Effector memory CD8-positive, alpha-beta T cell (primary cell): ENCODE measurements at regions not wholly inside any gene's neighbourhood (a gene's known extent, or its start where the extent isn't known, plus 50 kb on each side); places are given as distances from the start of the nearest gene placed in this dataset.

ENCODE experiments used
- ATAC-seq: fragments of 150-1000 bp; cut with Tn5 transposase; replicated peaks from 2 replicates; pipeline ENCODE4 v1.10.0; 2021; ENCODE audit warnings: mild to moderate bottlenecking, moderate library complexity
- DNase-seq, 3 experiments: peaks; one replicate each; pipeline ENCODE4 v3.0.0; 2021
- H3K27ac Mint-ChIP-seq, 2 donors: one replicate each; pipeline ENCODE4 v1.8.0; 2022; ENCODE audit warnings: mild to moderate bottlenecking in 2 of 2, mixed read lengths in 2 of 2, moderate library complexity in 2 of 2
- H3K27me3 Mint-ChIP-seq, 2 donors: one replicate each; pipeline ENCODE4 v1.8.0; 2022; ENCODE audit warnings: mixed read lengths in 2 of 2
- H3K36me3 Mint-ChIP-seq: one replicate; pipeline ENCODE4 v1.8.0; 2022; ENCODE audit warnings: mild to moderate bottlenecking, moderate library complexity, mixed read lengths; ENCODE audit not compliant: insufficient read depth
- H3K4me1 Mint-ChIP-seq, 2 donors: one replicate each; pipeline ENCODE4 v1.8.0; 2022; ENCODE audit warnings: low read depth in 2 of 2, mixed read lengths in 2 of 2
- H3K4me3 Mint-ChIP-seq, 2 donors: one replicate each; pipeline ENCODE4 v1.8.0; 2022; ENCODE audit warnings: mild to moderate bottlenecking in 2 of 2, mixed read lengths in 2 of 2, moderate library complexity in 2 of 2
- H3K9me3 Mint-ChIP-seq, 2 donors: one replicate each; pipeline ENCODE4 v1.8.0; 2022; ENCODE audit warnings: mixed read lengths in 2 of 2

DNA sequence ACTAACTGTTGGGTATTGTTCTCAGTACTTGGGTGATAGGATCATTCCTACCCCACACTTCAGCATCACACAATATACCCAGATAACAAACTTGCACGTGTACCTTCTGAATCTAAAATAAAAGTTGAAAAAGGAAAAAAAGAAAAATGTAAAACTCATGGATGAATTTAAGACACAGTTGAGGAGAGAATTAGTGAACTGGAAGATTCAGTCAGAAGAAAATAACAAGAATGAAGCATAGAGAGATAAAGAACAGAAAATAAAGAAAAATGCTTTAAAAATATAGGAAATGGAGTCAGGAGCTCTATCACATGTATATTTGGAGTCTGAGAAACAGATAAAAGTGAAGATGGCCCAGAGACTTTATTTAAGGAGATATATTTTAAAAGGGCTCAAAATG is 90.4 kb upstream of the SALL3 start:
- Mint-ChIP-seq H3K4me1 (no peaks in the 10 kb centered on the region), H3K9me3 (peaks cover 17 to 57% of the 10 kb centered on the region in 2 donors), H3K4me3 (no peak overlapping the region), H3K27me3 (peaks cover 13 to 17% of the 10 kb centered on the region in 2 donors), H3K27ac (no peak overlapping the region), H3K36me3 (no peaks in the 10 kb centered on the region)
- ATAC-seq (no peak), DNase-seq (no peak)

DNA sequence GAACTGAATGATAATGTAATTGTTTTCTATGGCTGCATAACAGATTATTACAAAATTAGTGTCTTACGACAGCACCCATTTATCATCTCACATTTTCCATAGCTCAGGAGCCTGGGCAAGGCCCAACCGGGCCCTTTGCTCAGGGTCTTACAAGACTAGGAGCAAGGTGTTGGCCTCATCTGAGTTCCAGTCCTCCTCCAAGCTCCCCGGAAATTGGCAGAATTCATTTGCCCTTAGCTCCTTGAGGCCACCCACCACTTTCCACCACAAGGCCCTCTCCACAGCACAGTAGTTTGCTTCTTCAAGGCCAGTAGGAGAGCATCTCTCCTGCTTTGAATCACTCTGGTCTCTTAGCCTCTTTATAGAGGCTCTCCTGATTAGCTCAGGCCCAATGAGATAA is 89.2 kb upstream of the SALL3 start:
- Mint-ChIP-seq H3K4me3 (no peak overlapping the region), H3K9me3 (peaks cover 14 to 46% of the 10 kb centered on the region in 2 donors), H3K36me3 (no peaks in the 10 kb centered on the region), H3K27ac (no peak overlapping the region), H3K4me1 (no peaks in the 10 kb centered on the region), H3K27me3 (peaks cover 13 to 17% of the 10 kb centered on the region in 2 donors)
- ATAC-seq (no peak), DNase-seq (no peak)

- Mint-ChIP-seq H3K27ac (no peak overlapping the region), H3K27me3 (peaks cover 13 to 17% of the 10 kb centered on the region in 2 donors), H3K4me1 (no peaks in the 10 kb centered on the region), H3K36me3 (no peaks in the 10 kb centered on the region), H3K4me3 (no peak overlapping the region), H3K9me3 (peaks cover 14 to 38% of the 10 kb centered on the region in 2 donors)
- DNase-seq (no peak), ATAC-seq (no peak)
Measured at GRCh38 chr18:78891185-78891762, 88.3 kb upstream of the SALL3 start.

DNA sequence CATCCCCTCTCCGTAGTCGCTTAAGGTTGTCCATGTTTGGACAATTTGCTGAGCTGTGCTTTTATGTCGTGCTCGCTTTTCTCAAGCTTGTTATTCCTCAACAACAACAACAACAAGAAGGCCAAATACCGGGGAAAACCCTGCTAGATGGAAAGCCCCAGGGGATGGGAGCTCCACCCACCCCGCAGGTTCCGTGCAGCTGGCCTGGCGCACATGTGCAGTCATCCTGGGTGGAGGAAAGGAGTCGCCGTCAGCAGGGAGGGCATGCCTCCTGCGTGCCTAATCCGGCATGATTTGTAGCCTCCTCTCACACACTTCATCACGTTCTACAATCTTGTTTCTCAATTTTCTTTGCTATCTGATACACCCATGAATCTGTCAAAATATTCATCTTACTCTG is 87.4 kb upstream of the SALL3 start:
- Mint-ChIP-seq H3K4me1 (no peaks in the 10 kb centered on the region), H3K4me3 (no peak overlapping the region), H3K27ac (no peak overlapping the region), H3K36me3 (no peaks in the 10 kb centered on the region), H3K9me3 (peaks cover 9 to 29% of the 10 kb centered on the region in 2 donors), H3K27me3 (peaks cover 7 to 17% of the 10 kb centered on the region in 2 donors)
- DNase-seq: no peak
- ATAC-seq: no peak

DNA sequence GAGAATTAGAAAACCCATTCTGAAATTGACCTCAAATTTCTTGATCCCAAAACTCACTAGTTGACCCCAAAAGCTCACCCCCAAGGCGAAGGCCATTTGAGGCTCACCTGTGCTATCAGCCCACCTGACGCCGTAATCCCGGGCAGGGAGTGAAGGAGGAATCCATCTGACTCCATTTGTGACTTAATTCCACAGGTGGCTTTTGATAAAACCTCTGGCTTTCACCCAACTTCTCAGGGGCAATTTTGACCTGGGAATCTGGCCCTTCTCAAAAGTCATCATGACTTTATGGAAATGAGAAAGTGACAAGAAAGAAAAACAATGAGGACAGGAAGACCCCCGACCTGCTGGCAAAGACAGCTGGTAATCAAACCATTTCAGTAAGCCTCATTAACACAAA is 86.9 kb upstream of the SALL3 start:
- H3K4me3 Mint-ChIP-seq: no peak overlapping the region
- no peak overlapping the region for H3K27ac Mint-ChIP-seq
- peaks cover 6 to 23% of the 10 kb centered on the region in 2 donors for H3K9me3 Mint-ChIP-seq
- peaks cover 5 to 17% of the 10 kb centered on the region in 2 donors for H3K27me3 Mint-ChIP-seq
- DNase-seq: no peak
- ATAC-seq: no peak
- no peaks in the 10 kb centered on the region for H3K4me1 Mint-ChIP-seq
- no peaks in the 10 kb centered on the region for H3K36me3 Mint-ChIP-seq

GRCh38 chr18:78893281-78894032 is 86.2 kb upstream of the SALL3 start:
- ATAC-seq: no peak
- H3K4me3 Mint-ChIP-seq: no peak overlapping the region

GRCh38 chr18:78894033-78894305 is 85.6 kb upstream of the SALL3 start:
- H3K4me1 Mint-ChIP-seq: no peaks in the 10 kb centered on the region
- H3K27ac Mint-ChIP-seq: no peak overlapping the region
- H3K36me3 Mint-ChIP-seq: no peaks in the 10 kb centered on the region
- H3K9me3 Mint-ChIP-seq: peaks cover 6 to 12% of the 10 kb centered on the region in 2 donors
- no peak for DNase-seq
- ATAC-seq: no peak
- H3K27me3 Mint-ChIP-seq: peaks cover 5 to 27% of the 10 kb centered on the region in 2 donors
- no peak overlapping the region for H3K4me3 Mint-ChIP-seq

More at GRCh38 chr18:78893281-78894032, 86.2 kb upstream of the SALL3 start:
- no peak for DNase-seq
- Mint-ChIP-seq H3K9me3 (peaks cover 6 to 18% of the 10 kb centered on the region in 2 donors), H3K4me1 (no peaks in the 10 kb centered on the region), H3K27ac (no peak overlapping the region), H3K27me3 (peaks cover 5 to 23% of the 10 kb centered on the region in 2 donors), H3K36me3 (no peaks in the 10 kb centered on the region)

DNA sequence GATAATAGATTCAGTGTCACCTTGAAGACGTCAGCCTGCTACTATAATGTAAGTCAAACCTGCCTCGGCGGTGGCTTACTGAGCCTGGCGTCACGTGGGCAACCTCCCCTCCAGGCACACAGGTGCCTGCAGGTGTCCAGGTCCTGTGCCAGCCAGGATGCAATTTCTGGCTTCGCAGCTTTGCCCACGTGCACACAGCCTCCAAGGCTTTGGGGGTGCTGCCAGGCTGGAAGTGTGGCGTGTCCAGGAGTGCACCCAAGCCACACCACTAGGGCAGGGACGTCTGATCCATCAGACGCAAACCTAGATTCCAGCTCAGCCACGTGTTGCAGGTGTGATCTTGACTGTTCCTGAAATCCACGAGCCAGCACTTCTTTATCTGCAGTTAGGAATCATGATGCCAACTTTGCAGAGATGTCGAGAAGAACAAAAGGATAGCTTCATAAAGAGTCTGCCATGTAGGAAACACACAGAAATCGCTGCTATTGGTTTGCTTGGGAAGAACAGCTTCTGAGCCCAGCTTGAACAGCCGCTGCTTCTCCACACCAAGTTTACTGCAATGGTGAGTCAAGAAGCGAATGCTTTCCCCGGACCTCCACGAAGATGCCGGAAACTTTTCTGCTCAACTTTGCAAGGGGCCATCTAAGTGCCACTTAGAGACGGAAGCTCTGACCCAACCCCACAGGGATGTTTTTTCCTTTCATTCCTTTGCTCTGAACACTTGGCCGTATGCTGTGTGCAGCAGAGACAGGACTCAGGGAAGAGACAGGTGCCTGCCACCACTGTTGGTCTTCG is 84.2 kb upstream of the SALL3 start:
- Mint-ChIP-seq H3K27ac (no peak overlapping the region), H3K36me3 (no peaks in the 10 kb centered on the region), H3K4me3 (no peak overlapping the region), H3K27me3 (peaks cover 4 to 38% of the 10 kb centered on the region in 2 donors), H3K9me3 (peaks cover 4 to 5% of the 10 kb centered on the region in 2 donors), H3K4me1 (no peaks in the 10 kb centered on the region)
- DNase-seq: no peak
- no peak for ATAC-seq

DNA sequence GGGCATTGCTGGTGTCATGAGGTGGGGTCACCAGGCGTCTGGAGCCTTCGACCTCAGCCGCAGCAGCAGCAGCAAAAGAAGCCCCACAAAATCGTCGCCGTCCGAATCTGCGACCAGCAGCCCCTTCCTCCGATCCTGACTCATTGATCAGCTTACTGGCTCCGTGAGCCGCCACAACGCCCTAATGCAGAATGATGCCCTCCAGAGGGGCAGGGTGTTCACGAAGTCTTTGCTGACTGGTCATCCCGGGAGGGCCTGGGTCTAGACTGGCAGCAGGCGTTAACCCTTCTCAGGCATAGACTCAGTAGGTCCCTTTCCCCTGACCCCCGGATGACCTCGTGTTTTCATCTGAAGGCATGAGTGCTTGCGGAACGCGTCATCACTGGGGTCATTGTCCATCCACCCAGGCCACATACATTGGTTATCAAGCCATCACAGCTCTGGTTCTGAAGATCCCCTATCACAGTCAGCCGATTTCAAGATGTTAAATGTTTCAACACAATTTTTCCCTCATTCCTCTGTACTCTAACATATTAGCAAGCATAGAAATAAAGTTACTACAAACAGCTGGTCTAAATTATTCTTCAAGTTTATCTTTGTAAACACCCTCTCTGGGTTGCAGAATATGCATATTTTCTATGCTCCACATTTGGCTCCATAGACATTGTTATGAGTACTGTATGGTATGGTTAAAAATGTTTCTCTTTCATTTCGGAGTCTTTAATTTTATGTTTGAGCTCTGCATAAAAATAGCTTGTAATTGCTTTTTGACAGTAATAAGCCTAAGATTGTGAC is 83.3 kb upstream of the SALL3 start:
- no peak for DNase-seq
- Mint-ChIP-seq H3K4me3 (no peak overlapping the region), H3K27ac (no peak overlapping the region), H3K4me1 (no peaks in the 10 kb centered on the region), H3K27me3 (peaks cover 0 to 44% of the 10 kb centered on the region in 2 donors), H3K36me3 (no peaks in the 10 kb centered on the region), H3K9me3 (no peaks in the 10 kb centered on the region)
- no peak for ATAC-seq

DNA sequence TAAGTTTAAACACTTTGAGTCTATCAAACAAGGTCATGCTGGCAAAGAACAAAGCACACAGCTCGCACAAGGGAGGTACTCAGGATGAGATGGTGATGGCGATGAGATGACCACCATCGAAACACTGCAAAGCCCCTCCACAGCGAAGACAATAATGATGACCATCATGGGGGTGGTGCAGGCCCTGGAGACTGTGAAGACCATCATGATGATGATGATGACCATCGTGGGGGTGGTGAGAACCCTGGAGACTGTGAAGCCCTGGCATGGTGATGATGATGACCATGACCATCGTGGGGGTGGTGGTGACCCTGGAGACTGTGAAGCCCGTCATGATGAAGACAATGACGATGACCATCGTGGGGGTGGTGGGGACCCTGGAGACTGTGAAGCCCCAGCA is 81.6 kb upstream of the SALL3 start:
- Mint-ChIP-seq H3K4me3 (no peak overlapping the region), H3K27me3 (peaks cover 15 to 46% of the 10 kb centered on the region in 2 donors), H3K36me3 (no peaks in the 10 kb centered on the region), H3K9me3 (peaks cover 0 to 2% of the 10 kb centered on the region in 2 donors), H3K27ac (no peak overlapping the region), H3K4me1 (peaks cover 0 to 3% of the 10 kb centered on the region in 2 donors)
- ATAC-seq (no peak), DNase-seq (no peak)

GRCh38 chr18:78898635-78899034 is 81.0 kb upstream of the SALL3 start:
- Mint-ChIP-seq H3K27ac (no peak overlapping the region), H3K4me3 (no peak overlapping the region)
- no peak for ATAC-seq

GRCh38 chr18:78899241-78899640 is 80.4 kb upstream of the SALL3 start:
- H3K36me3 Mint-ChIP-seq: no peaks in the 10 kb centered on the region
- H3K27ac Mint-ChIP-seq: no peak overlapping the region
- ATAC-seq: no peak
- no peak for DNase-seq
- peaks cover 0 to 3% of the 10 kb centered on the region in 2 donors for H3K4me1 Mint-ChIP-seq
- peaks cover 27 to 58% of the 10 kb centered on the region in 2 donors for H3K27me3 Mint-ChIP-seq
- no peak overlapping the region for H3K4me3 Mint-ChIP-seq
- peaks cover 0 to 2% of the 10 kb centered on the region in 2 donors for H3K9me3 Mint-ChIP-seq

More at GRCh38 chr18:78898635-78899034, 81.0 kb upstream of the SALL3 start:
- H3K27me3 Mint-ChIP-seq: peaks cover 20 to 52% of the 10 kb centered on the region in 2 donors
- DNase-seq: no peak
- H3K9me3 Mint-ChIP-seq: peaks cover 0 to 2% of the 10 kb centered on the region in 2 donors
- H3K4me1 Mint-ChIP-seq: peaks cover 0 to 3% of the 10 kb centered on the region in 2 donors
- H3K36me3 Mint-ChIP-seq: no peaks in the 10 kb centered on the region
